Adrenal gland (tissue), 9 donors: ENCODE measurements at regions not wholly inside any gene's neighbourhood (a gene's known extent, or its start where the extent isn't known, plus 50 kb on each side); places are given as distances from the start of the nearest gene placed in this dataset.

Experiments used
- DNase-seq, 7 donors: peaks; one replicate each; pipeline ENCODE4 v3.0.0-alpha.2; 2019 to 2020
- H3K27ac ChIP-seq, 5 donors: fragments of 200-600 bp; sonication (generic) in 4 of 5; 1 replicate in 3 of 5; 2 replicates in 2 of 5; pipeline versions ENCODE4 v1.5.1 to v1.8.0; 2016 to 2020; ENCODE audit warnings: mild to moderate bottlenecking in 1 of 5
- H3K27me3 ChIP-seq: fragments of 200-600 bp; 2 replicates; pipeline ENCODE4 v1.8.0; 2021
- H3K36me3 ChIP-seq, 2 donors: fragments of 200-600 bp; replicated peaks in 1 of 2; 1 replicate in 1 of 2; 2 replicates in 1 of 2; pipeline versions ENCODE4 v1.5.1 to v1.8.0; 2018 to 2022
- H3K4me1 ChIP-seq, 2 donors: fragments of 200-600 bp; replicated peaks in 1 of 2; 1 replicate in 1 of 2; 2 replicates in 1 of 2; pipeline versions ENCODE4 v1.5.1 to v1.8.0; 2018 to 2021
- H3K4me3 ChIP-seq, 4 donors: fragments of 200-600 bp; sonication (generic) in 3 of 4; one replicate each; pipeline ENCODE4 v1.5.1; 2016 to 2018
- H3K9me3 ChIP-seq, 3 donors: fragments of 200-600 bp; sonication (generic) in 1 of 3; replicated peaks in 1 of 3; 1 replicate in 2 of 3; 2 replicates in 1 of 3; pipeline versions ENCODE4 v1.5.1 to v1.8.0; 2016 to 2021
- POLR2A ChIP-seq, 2 donors: fragments of 450-650 bp; IDR thresholded peaks; one replicate each; pipeline ENCODE4 v1.6.1; 2017; ENCODE audit warnings: antibody characterized with exemption in 2 of 2, mild to moderate bottlenecking in 2 of 2, moderate library complexity in 1 of 2
- WGBS, 4 donors: extraction: QIAGEN DNeasy Blood & Tissue Kit in 2 of 4; methylation state at CpG; one replicate each; pipeline versions ENCODE4 v1.1.5 to v1.1.7; 2013 to 2017; 5-methylcytosine and 5-hydroxymethylcytosine counted together
- intact Hi-C, 2 donors: fragments of 100-400 bp; cut with DNase I; formaldehyde crosslinking; loops; one replicate each; pipeline versions ENCODE4 v1.14.1 to v1.15.0; 2022 to 2023
- TF ChIP-seq, protein P1 (sequence below), 6 experiments: fragments of 450-650 bp in 4 of 6; fragments of 200-600 bp in 2 of 6; sonication (generic) in 1 of 6; IDR thresholded peaks; 1 replicate in 5 of 6; 2 replicates in 1 of 6; pipeline versions ENCODE4 v1.5.1 to v1.8.0; 2016 to 2021; ENCODE audit warnings: antibody characterized with exemption in 6 of 6, mild to moderate bottlenecking in 2 of 6, moderate library complexity in 1 of 6
- donor health status: healthy with polysubstance abuse.
- donor health status: Bipolar disorder and iron deficiency.
- donor health status: DM: yes; HTN: yes; CAD: no.
- donor health status: DM: no; HTN: no; CAD: no.
- donor health status: DM: no; HTN: no; CAD: no.

GRCh38 chr3:30302027-30302426, 304.4 kb upstream of the TGFBR2 start:
- Histone ChIP-seq H3K4me1 (no peaks in the 10 kb centered on the region), H3K27me3 (no peaks in the 10 kb centered on the region), H3K27ac (no peak overlapping the region), H3K36me3 (no peaks in the 10 kb centered on the region), H3K4me3 (no peak overlapping the region), H3K9me3 (no peaks in the 10 kb centered on the region)
- DNase-seq, result no peak
- 65 to 78% (median 68%) methylated on average over 5 of the region's 5 CpGs for WGBS, 4 donors
- TF ChIP-seq, protein P1, sequence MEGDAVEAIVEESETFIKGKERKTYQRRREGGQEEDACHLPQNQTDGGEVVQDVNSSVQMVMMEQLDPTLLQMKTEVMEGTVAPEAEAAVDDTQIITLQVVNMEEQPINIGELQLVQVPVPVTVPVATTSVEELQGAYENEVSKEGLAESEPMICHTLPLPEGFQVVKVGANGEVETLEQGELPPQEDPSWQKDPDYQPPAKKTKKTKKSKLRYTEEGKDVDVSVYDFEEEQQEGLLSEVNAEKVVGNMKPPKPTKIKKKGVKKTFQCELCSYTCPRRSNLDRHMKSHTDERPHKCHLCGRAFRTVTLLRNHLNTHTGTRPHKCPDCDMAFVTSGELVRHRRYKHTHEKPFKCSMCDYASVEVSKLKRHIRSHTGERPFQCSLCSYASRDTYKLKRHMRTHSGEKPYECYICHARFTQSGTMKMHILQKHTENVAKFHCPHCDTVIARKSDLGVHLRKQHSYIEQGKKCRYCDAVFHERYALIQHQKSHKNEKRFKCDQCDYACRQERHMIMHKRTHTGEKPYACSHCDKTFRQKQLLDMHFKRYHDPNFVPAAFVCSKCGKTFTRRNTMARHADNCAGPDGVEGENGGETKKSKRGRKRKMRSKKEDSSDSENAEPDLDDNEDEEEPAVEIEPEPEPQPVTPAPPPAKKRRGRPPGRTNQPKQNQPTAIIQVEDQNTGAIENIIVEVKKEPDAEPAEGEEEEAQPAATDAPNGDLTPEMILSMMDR (IDR thresholded peaks at IDR 0.05), result no peak
- TF ChIP-seq POLR2A (IDR thresholded peaks at IDR 0.05), result no peak
- intact Hi-C loops, result no loop called here

DNA sequence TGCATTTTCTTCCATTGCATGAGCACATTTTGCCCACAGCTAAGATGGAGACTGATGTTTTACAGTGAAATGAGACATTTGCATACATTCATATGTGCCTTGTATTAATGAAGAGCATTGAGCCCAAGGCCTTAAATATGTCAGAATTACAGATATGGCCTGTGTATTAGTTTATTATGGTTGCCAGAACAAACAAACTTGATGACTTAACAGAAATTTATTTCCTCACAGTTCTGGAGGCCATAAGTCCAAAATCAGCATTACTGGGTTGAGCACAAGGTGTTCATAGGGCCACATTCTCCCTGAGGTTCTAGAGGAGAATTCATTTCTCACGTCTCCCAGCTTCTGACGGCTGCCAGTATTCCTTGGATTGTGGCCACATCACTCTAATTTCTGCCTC, 302.6 kb upstream of the TGFBR2 start:
- no peaks in the 10 kb centered on the region for H3K36me3 ChIP-seq
- intact Hi-C loops, result no loop called here
- no peaks in the 10 kb centered on the region for H3K27me3 ChIP-seq
- no peaks in the 10 kb centered on the region for H3K9me3 ChIP-seq
- no peak overlapping the region for H3K4me3 ChIP-seq
- WGBS, 4 donors, result 91 to 100% (median 97%) methylated on average over 2 of the region's 2 CpGs
- DNase-seq, result no peak
- no peak overlapping the region for H3K27ac ChIP-seq
- no peak for TF ChIP-seq POLR2A (IDR thresholded peaks at IDR 0.05)
- TF ChIP-seq, protein P1 (IDR thresholded peaks at IDR 0.05), result no peak
- H3K4me1 ChIP-seq, result peaks cover 5 to 14% of the 10 kb centered on the region in 2 donors

DNA sequence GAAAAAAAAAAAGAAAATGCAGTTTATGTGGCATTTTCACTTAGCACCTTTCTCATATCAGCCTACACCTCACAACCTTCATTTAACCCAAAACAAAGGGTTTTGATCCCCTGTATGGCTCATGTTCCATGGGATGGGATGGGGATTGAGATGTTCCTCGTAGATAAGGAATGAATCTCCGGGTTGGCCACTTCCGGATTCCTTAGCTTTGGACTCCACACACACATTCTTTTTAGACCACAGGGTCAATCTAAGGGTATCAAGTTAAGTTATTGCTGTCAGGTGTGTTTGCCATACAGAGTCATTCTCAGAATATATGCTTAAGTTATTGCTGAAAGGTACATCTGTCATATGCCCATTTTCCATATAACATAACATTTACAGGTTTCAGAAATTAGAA, 301.4 kb upstream of the TGFBR2 start:
- Histone ChIP-seq H3K36me3 (no peaks in the 10 kb centered on the region), H3K4me3 (no peak overlapping the region), H3K9me3 (no peaks in the 10 kb centered on the region), H3K27ac (no peak overlapping the region), H3K27me3 (no peaks in the 10 kb centered on the region), H3K4me1 (peaks cover 5 to 14% of the 10 kb centered on the region in 2 donors)
- intact Hi-C loops, result no loop called here
- WGBS, 4 donors, result 67 to 95% (median 82%) methylated on average over 3 of the region's 3 CpGs
- no peak for TF ChIP-seq POLR2A (IDR thresholded peaks at IDR 0.05)
- TF ChIP-seq, protein P1 (IDR thresholded peaks at IDR 0.05), result no peak
- no peak for DNase-seq

- 89 to 94% (median 93%) methylated on average over 3 of the region's 3 CpGs for whole genome bisulfite sequencing, 4 donors
- H3K36me3 ChIP-seq, result no peaks in the 10 kb centered on the region
- no peaks in the 10 kb centered on the region for H3K27me3 ChIP-seq
- intact Hi-C loops, result no loop called here
- no peak overlapping the region for H3K4me3 ChIP-seq
- H3K4me1 ChIP-seq, result peaks cover 5 to 24% of the 10 kb centered on the region in 2 donors
- no peaks in the 10 kb centered on the region for H3K9me3 ChIP-seq
- TF ChIP-seq, protein P1 (IDR thresholded peaks at IDR 0.05), result no peak
- TF ChIP-seq POLR2A (IDR thresholded peaks at IDR 0.05), result no peak
- DNase-seq, result no peak
- H3K27ac ChIP-seq, result no peak overlapping the region
Observed at GRCh38 chr3:30306896-30307295, 299.5 kb upstream of the TGFBR2 start.
